ENCODE measurements at regions not wholly inside any gene's neighbourhood (a gene's known extent, or its start where the extent isn't known, plus 50 kb on each side); places are given as distances from the start of the nearest gene placed in this dataset.

DNA sequence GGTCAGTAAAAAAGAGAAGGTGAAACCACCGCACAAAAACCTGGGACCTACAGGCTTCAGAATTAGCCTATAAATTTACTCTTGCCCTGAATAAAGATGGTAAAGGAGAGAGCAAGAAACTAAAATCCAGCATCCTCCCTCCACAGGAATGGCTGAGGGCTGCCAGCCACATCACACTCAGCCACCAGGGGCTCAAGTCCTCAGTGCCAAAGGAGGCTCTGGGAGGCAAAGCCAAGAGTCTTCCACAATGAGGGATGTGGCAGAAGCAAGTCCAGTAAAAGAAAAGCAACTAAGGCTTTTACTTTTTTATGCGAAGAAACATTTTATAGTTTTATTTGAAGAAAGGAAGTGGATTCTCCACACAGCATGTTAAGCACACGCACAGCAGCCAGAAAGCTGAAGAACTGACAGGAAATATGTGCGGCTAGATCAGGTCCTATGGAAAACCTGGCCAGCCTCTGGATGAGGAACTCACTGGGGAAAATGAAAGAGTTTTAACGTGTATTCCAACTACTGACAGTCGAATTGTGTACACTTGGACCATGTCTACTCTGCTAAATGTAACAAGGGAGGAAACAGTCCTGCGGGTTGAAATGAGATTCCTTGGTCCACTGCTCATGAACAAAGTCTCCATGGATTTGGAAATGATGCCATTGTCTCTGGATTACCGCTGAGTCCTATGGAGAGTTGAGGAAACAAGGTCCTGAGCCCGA, 219.4 kb upstream of the SSTR4 start:
- H3K9me3 Mint-ChIP-seq (ENCODE audit: unreplicated experiment), result no peaks in the 10 kb centered on the region
- no peaks in the 10 kb centered on the region for H3K4me1 Mint-ChIP-seq (ENCODE audit: low read depth, unreplicated experiment)
- H3K27ac Mint-ChIP-seq (ENCODE audit: unreplicated experiment), result no peak overlapping the region
- no peak for DNase-seq
- TF ChIP-seq, protein P1, sequence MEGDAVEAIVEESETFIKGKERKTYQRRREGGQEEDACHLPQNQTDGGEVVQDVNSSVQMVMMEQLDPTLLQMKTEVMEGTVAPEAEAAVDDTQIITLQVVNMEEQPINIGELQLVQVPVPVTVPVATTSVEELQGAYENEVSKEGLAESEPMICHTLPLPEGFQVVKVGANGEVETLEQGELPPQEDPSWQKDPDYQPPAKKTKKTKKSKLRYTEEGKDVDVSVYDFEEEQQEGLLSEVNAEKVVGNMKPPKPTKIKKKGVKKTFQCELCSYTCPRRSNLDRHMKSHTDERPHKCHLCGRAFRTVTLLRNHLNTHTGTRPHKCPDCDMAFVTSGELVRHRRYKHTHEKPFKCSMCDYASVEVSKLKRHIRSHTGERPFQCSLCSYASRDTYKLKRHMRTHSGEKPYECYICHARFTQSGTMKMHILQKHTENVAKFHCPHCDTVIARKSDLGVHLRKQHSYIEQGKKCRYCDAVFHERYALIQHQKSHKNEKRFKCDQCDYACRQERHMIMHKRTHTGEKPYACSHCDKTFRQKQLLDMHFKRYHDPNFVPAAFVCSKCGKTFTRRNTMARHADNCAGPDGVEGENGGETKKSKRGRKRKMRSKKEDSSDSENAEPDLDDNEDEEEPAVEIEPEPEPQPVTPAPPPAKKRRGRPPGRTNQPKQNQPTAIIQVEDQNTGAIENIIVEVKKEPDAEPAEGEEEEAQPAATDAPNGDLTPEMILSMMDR (IDR thresholded peaks at IDR 0.05; ENCODE audit: partially characterized antibody, unreplicated experiment), result no peak
- H3K36me3 Mint-ChIP-seq (ENCODE audit: unreplicated experiment), result no peaks in the 10 kb centered on the region
- H3K27me3 Mint-ChIP-seq (ENCODE audit: unreplicated experiment), result peaks cover 2% of the 10 kb centered on the region
- H3K4me3 Mint-ChIP-seq (ENCODE audit: unreplicated experiment), result no peak overlapping the region

DNA sequence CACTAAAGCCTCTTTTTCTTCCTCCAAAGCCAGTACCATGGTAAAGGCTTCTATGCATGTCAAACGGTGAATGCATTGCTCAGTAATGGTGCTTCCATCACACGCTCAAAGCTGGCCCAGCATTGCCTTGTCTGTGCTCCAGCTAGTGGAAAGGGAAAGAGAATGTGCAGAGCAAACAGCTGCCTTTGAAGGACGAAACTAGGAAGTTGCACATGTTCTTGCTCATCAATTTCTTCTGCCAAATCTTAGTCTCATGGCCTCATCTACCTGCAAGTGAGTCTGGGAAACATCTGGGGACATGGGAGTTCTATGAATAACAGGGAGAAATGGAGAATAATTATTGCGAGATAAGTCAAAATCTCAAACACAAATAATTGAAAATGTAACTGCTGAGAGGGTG, 216.5 kb upstream of the SSTR4 start:
- Mint-ChIP-seq H3K27ac (ENCODE audit: unreplicated experiment) (no peak overlapping the region), H3K27me3 (ENCODE audit: unreplicated experiment) (peaks cover 2% of the 10 kb centered on the region), H3K4me3 (ENCODE audit: unreplicated experiment) (no peak overlapping the region), H3K36me3 (ENCODE audit: unreplicated experiment) (no peaks in the 10 kb centered on the region), H3K9me3 (ENCODE audit: unreplicated experiment) (peaks cover 2% of the 10 kb centered on the region), H3K4me1 (ENCODE audit: low read depth, unreplicated experiment) (peaks cover 5% of the 10 kb centered on the region)
- TF ChIP-seq, protein P1 (IDR thresholded peaks at IDR 0.05; ENCODE audit: partially characterized antibody, unreplicated experiment), result no peak
- DNase-seq, result no peak

DNA sequence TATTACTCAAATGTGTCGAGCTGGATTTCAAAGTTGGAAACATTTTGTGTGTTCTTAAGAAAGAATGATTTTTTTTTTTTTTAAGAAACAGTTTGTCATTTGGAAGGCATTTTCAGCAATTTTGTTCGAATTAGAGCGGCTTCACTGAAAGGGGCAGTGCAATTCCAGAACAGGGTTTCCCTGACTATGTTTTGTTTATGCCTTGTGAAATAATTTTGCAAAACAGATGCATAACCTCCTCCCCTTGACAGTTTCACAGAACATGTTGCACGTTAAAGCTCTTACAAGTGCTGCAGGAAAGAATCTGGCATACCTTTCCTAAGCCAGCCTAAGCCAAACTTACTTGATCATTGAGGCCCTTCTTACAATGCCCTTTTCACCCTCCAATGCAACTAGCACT, 216.0 kb upstream of the SSTR4 start:
- peaks cover 2% of the 10 kb centered on the region for H3K9me3 Mint-ChIP-seq (ENCODE audit: unreplicated experiment)
- H3K4me1 Mint-ChIP-seq (ENCODE audit: low read depth, unreplicated experiment), result peaks cover 5% of the 10 kb centered on the region
- no peaks in the 10 kb centered on the region for H3K36me3 Mint-ChIP-seq (ENCODE audit: unreplicated experiment)
- no peak overlapping the region for H3K27ac Mint-ChIP-seq (ENCODE audit: unreplicated experiment)
- peaks cover 2% of the 10 kb centered on the region for H3K27me3 Mint-ChIP-seq (ENCODE audit: unreplicated experiment)
- DNase-seq, result no peak
- no peak overlapping the region for H3K4me3 Mint-ChIP-seq (ENCODE audit: unreplicated experiment)
- TF ChIP-seq, protein P1 (IDR thresholded peaks at IDR 0.05; ENCODE audit: partially characterized antibody, unreplicated experiment), result no peak

DNA sequence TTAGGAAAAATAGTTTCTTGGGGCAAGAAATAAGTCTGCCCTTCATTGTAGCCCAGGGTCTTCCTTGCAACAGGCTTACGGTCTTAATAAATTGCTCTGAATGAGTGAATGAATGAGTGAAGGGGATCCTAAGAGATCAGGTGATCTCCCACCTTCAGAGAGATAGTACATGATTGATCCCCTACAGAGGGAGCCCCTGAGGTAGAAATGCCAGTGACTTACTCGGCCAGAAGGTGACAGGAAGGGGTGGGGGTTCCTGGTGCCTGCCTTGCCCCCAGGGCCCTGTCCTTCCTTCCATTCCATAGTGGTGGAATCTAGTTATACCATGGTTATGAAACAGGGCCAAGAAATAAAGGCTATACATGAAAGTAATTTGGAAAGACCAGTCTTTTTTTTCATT, 215.3 kb upstream of the SSTR4 start:
- peaks cover 5% of the 10 kb centered on the region for H3K4me1 Mint-ChIP-seq (ENCODE audit: low read depth, unreplicated experiment)
- H3K27me3 Mint-ChIP-seq (ENCODE audit: unreplicated experiment), result peaks cover 2% of the 10 kb centered on the region
- H3K27ac Mint-ChIP-seq (ENCODE audit: unreplicated experiment), result no peak overlapping the region
- no peak for DNase-seq
- TF ChIP-seq, protein P1 (IDR thresholded peaks at IDR 0.05; ENCODE audit: partially characterized antibody, unreplicated experiment), result no peak
- peaks cover 2% of the 10 kb centered on the region for H3K9me3 Mint-ChIP-seq (ENCODE audit: unreplicated experiment)
- H3K36me3 Mint-ChIP-seq (ENCODE audit: unreplicated experiment), result no peaks in the 10 kb centered on the region
- no peak overlapping the region for H3K4me3 Mint-ChIP-seq (ENCODE audit: unreplicated experiment)

DNA sequence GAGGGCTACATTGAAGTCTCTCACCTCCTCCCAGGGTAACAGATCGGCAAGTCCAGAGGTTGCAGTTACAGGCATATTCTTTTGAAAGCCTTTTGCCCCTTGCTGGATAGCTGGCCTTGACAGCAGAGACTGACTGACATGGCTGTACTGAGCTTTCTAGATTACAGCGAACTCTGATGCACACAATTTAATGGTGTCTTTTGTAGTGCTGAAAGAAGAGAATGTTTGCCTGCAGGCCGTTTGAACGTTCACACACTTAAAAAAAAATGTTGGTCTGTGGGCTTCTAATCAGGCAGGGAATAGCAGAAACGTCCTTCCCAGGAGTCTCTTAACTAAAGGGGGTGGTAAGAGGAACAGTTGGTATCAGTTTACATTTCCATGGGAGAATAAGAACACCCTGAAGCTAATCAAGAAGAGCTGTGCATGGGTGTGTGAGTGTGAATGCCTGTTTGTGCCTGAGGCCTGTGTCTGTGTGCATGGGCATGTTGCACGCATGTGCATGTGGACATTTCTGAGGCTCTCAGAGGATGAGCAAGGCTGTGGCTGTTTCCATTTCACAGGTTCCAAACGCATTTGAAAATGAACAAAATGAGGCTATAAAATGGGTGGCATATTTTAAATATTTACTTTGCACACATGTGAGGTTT, 213.9 kb upstream of the SSTR4 start:
- H3K9me3 Mint-ChIP-seq (ENCODE audit: unreplicated experiment), result peaks cover 4% of the 10 kb centered on the region

More for the DNA sequence above, 213.9 kb upstream of the SSTR4 start:
- Mint-ChIP-seq H3K4me3 (ENCODE audit: unreplicated experiment) (no peak overlapping the region), H3K36me3 (ENCODE audit: unreplicated experiment) (no peaks in the 10 kb centered on the region), H3K27ac (ENCODE audit: unreplicated experiment) (no peak overlapping the region), H3K27me3 (ENCODE audit: unreplicated experiment) (peaks cover 3% of the 10 kb centered on the region), H3K4me1 (ENCODE audit: low read depth, unreplicated experiment) (peaks cover 5% of the 10 kb centered on the region)
- TF ChIP-seq, protein P1 (IDR thresholded peaks at IDR 0.05; ENCODE audit: partially characterized antibody, unreplicated experiment), result no peak
- no peak for DNase-seq

All from glutamatergic neuron (in vitro differentiated cells).